DOHH2 (cell line): ENCODE measurements at regions not wholly inside any gene's neighbourhood (a gene's known extent, or its start where the extent isn't known, plus 50 kb on each side); places are given as distances from the start of the nearest gene placed in this dataset.

ENCODE experiments used
- H3F3A ChIP-seq: fragments of 200-600 bp; sonication (generic), shearing (Covaris generic); 2 replicates; pipeline ENCODE4 v1.6.0; 2016; ENCODE audit warnings: antibody characterized with exemption, mild to moderate bottlenecking; ENCODE audit not compliant: control insufficient read depth, insufficient read depth
- H3K27ac ChIP-seq: fragments of 200-600 bp; sonication (generic); 2 replicates; pipeline ENCODE4 v1.5.1; 2014; ENCODE audit warnings: low read depth, mild to moderate bottlenecking, low read length, moderate library complexity
- H3K27me3 ChIP-seq: fragments of 200-600 bp; sonication (generic); 2 replicates; pipeline ENCODE4 v1.6.1; 2014; ENCODE audit warnings: mild to moderate bottlenecking, low read length, mixed read lengths; ENCODE audit not compliant: control insufficient read depth
- H3K36me3 ChIP-seq: fragments of 200-600 bp; sonication (generic); 2 replicates; pipeline ENCODE4 v1.6.1; 2014; ENCODE audit warnings: mild to moderate bottlenecking, low read length, moderate library complexity, mixed read lengths; ENCODE audit not compliant: control insufficient read depth
- H3K4me1 ChIP-seq: fragments of 200-600 bp; sonication (generic); 2 replicates; pipeline ENCODE4 v1.6.1; 2014; ENCODE audit warnings: mild to moderate bottlenecking, low read length, mixed read lengths; ENCODE audit not compliant: control insufficient read depth
- H3K4me2 ChIP-seq: fragments of 200-600 bp; sonication (generic); 2 replicates; pipeline ENCODE4 v1.6.0; 2014; ENCODE audit warnings: mild to moderate bottlenecking, low read length, moderate library complexity
- H3K4me3 ChIP-seq: fragments of 200-600 bp; sonication (generic); 2 replicates; pipeline ENCODE4 v1.5.1; 2014; ENCODE audit warnings: mild to moderate bottlenecking, low read length, mixed read lengths
- H3K79me2 ChIP-seq: fragments of 200-600 bp; sonication (generic); 2 replicates; pipeline ENCODE4 v1.6.1; 2014; ENCODE audit warnings: mild to moderate bottlenecking, low read length, mixed read lengths; ENCODE audit not compliant: control insufficient read depth
- H3K9me2 ChIP-seq: fragments of 200-600 bp; sonication (generic); replicated peaks from 2 replicates; pipeline ENCODE4 v1.6.1; 2014; ENCODE audit warnings: mild to moderate bottlenecking, low read length, mixed read lengths; ENCODE audit not compliant: control insufficient read depth
- H3K9me3 ChIP-seq: fragments of 200-600 bp; sonication (generic); 2 replicates; pipeline ENCODE4 v1.6.1; 2014; ENCODE audit warnings: antibody characterized with exemption, low read length, mixed read lengths; ENCODE audit not compliant: control insufficient read depth, insufficient read depth
- H4K20me1 ChIP-seq: fragments of 200-600 bp; sonication (generic); 2 replicates; pipeline ENCODE4 v1.6.0; 2014; ENCODE audit warnings: low read depth, mild to moderate bottlenecking, antibody characterized with exemption, low read length, moderate library complexity; ENCODE audit not compliant: control insufficient read depth, insufficient read depth
- EZH2phosphoT487 ChIP-seq: fragments of 200-600 bp; sonication (generic); IDR thresholded peaks from 2 replicates; pipeline ENCODE4 v1.6.1; 2017; ENCODE audit warnings: borderline replicate concordance, mild to moderate bottlenecking, antibody characterized with exemption, low read length, moderate library complexity, mixed read lengths
- TF ChIP-seq, protein P1 (sequence below): fragments of 200-600 bp; sonication (generic); IDR thresholded peaks from one replicate; pipeline ENCODE4 v1.5.1; 2014; ENCODE audit warnings: antibody characterized with exemption, mild to moderate bottlenecking, low read depth, low read length; ENCODE audit not compliant: poor library complexity, severe bottlenecking

DNA sequence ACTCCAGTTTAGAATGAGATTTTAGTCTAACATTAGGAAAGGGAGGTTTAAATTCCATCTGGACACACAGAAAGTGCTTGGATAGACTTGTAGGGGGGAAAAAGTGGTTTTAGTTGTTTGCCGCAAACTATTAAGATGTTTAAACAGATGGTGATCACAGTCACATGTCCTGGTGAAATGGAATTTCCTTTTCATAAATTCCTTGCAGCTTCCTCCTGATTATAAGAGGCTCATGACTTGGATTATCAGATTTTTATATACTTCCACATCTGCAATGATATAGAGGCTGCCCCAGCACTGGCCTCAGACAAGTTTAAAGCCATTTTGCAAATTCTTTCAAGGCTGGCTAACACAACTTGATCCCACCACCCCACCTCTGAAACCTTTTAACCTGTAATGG, 106.4 kb upstream of the ARMC3 start:
- Histone ChIP-seq H4K20me1 (no peaks in the 10 kb centered on the region), H3K27me3 (no peaks in the 10 kb centered on the region), H3K9me2 (no peaks in the 10 kb centered on the region), H3K36me3 (no peaks in the 10 kb centered on the region), H3K4me3 (no peak overlapping the region), H3K27ac (no peak overlapping the region), H3K9me3 (no peaks in the 10 kb centered on the region), H3K4me1 (0 out of 2 replicates have a peak, but pooled peaks cover 4% of the 10 kb centered on the region), H3K79me2 (no peaks in the 10 kb centered on the region), H3K4me2 (no peak overlapping the region), H3F3A (no peaks in the 10 kb centered on the region)
- TF ChIP-seq EZH2phosphoT487, result no peak
- TF ChIP-seq, protein P1, sequence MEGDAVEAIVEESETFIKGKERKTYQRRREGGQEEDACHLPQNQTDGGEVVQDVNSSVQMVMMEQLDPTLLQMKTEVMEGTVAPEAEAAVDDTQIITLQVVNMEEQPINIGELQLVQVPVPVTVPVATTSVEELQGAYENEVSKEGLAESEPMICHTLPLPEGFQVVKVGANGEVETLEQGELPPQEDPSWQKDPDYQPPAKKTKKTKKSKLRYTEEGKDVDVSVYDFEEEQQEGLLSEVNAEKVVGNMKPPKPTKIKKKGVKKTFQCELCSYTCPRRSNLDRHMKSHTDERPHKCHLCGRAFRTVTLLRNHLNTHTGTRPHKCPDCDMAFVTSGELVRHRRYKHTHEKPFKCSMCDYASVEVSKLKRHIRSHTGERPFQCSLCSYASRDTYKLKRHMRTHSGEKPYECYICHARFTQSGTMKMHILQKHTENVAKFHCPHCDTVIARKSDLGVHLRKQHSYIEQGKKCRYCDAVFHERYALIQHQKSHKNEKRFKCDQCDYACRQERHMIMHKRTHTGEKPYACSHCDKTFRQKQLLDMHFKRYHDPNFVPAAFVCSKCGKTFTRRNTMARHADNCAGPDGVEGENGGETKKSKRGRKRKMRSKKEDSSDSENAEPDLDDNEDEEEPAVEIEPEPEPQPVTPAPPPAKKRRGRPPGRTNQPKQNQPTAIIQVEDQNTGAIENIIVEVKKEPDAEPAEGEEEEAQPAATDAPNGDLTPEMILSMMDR, result no peak

DNA sequence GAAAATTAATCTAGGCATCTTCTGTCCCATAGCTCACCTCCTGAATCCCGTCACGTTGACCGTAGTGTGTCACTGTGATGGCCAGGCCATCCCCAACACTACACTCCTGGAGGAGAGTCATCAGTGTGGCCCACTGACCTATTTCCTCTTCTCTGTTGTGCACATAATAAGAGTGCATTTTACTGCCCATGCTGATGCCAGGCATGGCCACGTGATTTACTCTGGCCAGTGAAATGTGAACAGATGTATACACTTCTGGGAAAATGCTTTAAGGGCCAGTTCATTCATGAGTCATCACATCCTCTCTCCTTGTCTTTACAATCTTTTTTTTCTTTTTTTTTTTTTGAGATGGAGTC, 101.9 kb upstream of the PIP4K2A start:
- H3K9me2 ChIP-seq, result no peaks in the 10 kb centered on the region
- H3K27me3 ChIP-seq, result no peaks in the 10 kb centered on the region
- no peaks in the 10 kb centered on the region for H3K36me3 ChIP-seq
- H3K4me2 ChIP-seq, result no peak overlapping the region
- H3K4me3 ChIP-seq, result no peak overlapping the region
- no peaks in the 10 kb centered on the region for H3K4me1 ChIP-seq
- no peaks in the 10 kb centered on the region for H4K20me1 ChIP-seq
- no peaks in the 10 kb centered on the region for H3F3A ChIP-seq
- no peaks in the 10 kb centered on the region for H3K9me3 ChIP-seq
- no peaks in the 10 kb centered on the region for H3K79me2 ChIP-seq
- H3K27ac ChIP-seq, result no peak overlapping the region
- no peak for TF ChIP-seq EZH2phosphoT487
- TF ChIP-seq, protein P1, result no peak

DNA sequence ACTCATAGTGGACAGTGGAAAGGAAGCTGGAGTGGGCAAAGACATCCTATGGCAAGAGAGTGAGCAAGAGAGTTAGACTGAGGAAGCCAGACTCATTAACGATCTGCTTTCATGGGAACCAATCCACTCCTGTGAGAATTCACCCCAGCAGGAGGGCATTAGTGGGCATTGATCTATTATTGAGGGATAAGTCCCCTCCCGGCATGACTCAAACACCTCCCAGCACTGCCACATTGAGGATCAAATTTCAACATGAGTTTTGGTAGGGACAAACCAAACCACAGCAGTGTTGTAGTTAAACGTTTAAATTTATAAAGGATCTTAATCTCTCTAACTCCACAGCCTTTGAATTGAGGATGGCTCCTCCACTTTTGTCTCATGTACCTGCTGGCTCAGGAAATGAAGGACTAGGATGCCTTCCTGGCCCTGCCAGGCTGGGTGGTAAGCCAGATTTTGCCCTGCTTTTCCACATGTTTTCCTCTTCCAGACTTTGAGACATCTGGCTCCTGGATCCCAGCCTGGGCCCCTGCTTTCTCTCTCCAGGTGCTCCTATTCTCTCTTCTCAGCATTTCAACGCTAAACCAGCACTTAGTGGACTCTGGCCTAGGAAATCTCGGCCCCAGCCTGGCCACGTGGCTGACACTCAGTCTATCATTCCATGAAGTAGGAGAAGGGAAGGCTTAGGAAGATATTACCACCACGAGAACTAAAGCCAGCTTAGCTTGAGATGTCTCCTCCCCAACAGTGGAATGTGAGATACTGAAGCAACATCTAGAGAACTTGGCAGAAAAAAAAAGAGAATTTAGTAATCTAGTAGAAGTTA, 96.5 kb upstream of the PIP4K2A start:
- H3K4me3 ChIP-seq, result no peak overlapping the region
- H3K27me3 ChIP-seq, result no peaks in the 10 kb centered on the region
- no peaks in the 10 kb centered on the region for H3K9me2 ChIP-seq
- TF ChIP-seq, protein P1, result no peak
- TF ChIP-seq EZH2phosphoT487, result no peak
- no peak overlapping the region for H3K4me2 ChIP-seq
- H3K4me1 ChIP-seq, result no peaks in the 10 kb centered on the region
- H3K27ac ChIP-seq, result no peak overlapping the region
- no peaks in the 10 kb centered on the region for H3K9me3 ChIP-seq
- H4K20me1 ChIP-seq, result no peaks in the 10 kb centered on the region
- no peaks in the 10 kb centered on the region for H3K79me2 ChIP-seq
- H3F3A ChIP-seq, result no peaks in the 10 kb centered on the region
- no peaks in the 10 kb centered on the region for H3K36me3 ChIP-seq
